ENCODE measurements at regions not wholly inside any gene's neighbourhood (a gene's known extent, or its start where the extent isn't known, plus 50 kb on each side); places are given as distances from the start of the nearest gene placed in this dataset.

- no peak for TF ChIP-seq CTCF (IDR thresholded peaks at IDR 0.05)
- no peak for TF ChIP-seq POLR2A (IDR thresholded peaks at IDR 0.05)
Observed at GRCh38 chr18:75574187-75574586, 146.7 kb upstream of the SMIM21 start.
